ENCODE measurements at regions not wholly inside any gene's neighbourhood (a gene's known extent, or its start where the extent isn't known, plus 50 kb on each side); places are given as distances from the start of the nearest gene placed in this dataset.

DNA sequence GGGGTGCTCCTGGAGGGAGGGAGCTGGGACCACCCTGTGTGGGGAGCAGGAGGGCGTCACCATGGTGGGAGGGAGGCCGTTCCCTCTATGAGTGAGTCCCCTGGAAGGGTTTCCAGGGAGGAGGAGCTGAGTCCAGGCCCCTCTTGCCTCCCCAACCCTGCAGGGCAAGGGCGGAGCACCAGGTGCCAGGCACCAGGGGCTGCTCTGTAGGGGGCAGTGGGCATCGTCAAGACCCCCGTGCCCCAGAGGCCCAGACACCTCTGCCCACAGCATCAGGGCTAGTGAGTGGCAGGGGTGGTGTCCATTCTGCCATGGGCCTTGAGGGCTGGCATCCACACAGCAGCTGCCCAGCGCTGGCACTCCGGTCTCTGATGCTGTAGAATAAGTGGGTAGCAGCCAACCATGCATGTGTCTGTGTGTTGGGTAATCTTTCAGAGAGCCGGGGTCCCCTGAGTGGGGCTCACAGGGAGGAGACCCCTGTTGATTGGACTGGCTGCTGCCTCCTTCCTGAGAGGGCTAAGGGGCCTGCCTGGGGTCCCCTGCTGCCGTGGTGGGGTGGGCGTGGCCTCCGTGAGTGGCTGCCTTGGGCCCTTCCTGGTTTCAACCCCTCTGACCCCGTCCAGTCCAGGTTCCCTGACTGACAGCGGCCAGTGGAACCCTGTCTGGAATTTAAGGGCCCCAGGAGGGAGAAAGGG is 72.7 kb upstream of the RNU6ATAC start:
- Histone ChIP-seq H3K9me2 (replicated peaks; ENCODE audit: control insufficient read depth, low read length) (no peaks in the 10 kb centered on the region), H4K20me1 (ENCODE audit: control insufficient read depth, insufficient read depth, low read depth, low read length) (no peaks in the 10 kb centered on the region), H3K4me1 (ENCODE audit: control insufficient read depth, low read length) (no peaks in the 10 kb centered on the region), H3F3A (ENCODE audit: control insufficient read depth, insufficient read depth) (no peaks in the 10 kb centered on the region), H3K4me2 (ENCODE audit: low read length) (no peak overlapping the region), H3K36me3 (ENCODE audit: control insufficient read depth, low read length) (no peaks in the 10 kb centered on the region), H3K4me3 (ENCODE audit: low read length) (no peak overlapping the region), H3K27me3 (ENCODE audit: control insufficient read depth, low read length) (no peaks in the 10 kb centered on the region), H3K79me2 (ENCODE audit: control insufficient read depth, low read length) (no peaks in the 10 kb centered on the region), H3K27ac (ENCODE audit: low read depth, low read length) (no peak overlapping the region), H3K9me3 (ENCODE audit: control insufficient read depth, insufficient read depth, low read length) (no peaks in the 10 kb centered on the region)
- TF ChIP-seq, protein P1, sequence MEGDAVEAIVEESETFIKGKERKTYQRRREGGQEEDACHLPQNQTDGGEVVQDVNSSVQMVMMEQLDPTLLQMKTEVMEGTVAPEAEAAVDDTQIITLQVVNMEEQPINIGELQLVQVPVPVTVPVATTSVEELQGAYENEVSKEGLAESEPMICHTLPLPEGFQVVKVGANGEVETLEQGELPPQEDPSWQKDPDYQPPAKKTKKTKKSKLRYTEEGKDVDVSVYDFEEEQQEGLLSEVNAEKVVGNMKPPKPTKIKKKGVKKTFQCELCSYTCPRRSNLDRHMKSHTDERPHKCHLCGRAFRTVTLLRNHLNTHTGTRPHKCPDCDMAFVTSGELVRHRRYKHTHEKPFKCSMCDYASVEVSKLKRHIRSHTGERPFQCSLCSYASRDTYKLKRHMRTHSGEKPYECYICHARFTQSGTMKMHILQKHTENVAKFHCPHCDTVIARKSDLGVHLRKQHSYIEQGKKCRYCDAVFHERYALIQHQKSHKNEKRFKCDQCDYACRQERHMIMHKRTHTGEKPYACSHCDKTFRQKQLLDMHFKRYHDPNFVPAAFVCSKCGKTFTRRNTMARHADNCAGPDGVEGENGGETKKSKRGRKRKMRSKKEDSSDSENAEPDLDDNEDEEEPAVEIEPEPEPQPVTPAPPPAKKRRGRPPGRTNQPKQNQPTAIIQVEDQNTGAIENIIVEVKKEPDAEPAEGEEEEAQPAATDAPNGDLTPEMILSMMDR (IDR thresholded peaks at IDR 0.05; ENCODE audit: low read depth, low read length, poor library complexity, severe bottlenecking): no peak
- TF ChIP-seq EZH2phosphoT487 (IDR thresholded peaks at IDR 0.05; ENCODE audit: borderline replicate concordance, low read length): no peak

DNA sequence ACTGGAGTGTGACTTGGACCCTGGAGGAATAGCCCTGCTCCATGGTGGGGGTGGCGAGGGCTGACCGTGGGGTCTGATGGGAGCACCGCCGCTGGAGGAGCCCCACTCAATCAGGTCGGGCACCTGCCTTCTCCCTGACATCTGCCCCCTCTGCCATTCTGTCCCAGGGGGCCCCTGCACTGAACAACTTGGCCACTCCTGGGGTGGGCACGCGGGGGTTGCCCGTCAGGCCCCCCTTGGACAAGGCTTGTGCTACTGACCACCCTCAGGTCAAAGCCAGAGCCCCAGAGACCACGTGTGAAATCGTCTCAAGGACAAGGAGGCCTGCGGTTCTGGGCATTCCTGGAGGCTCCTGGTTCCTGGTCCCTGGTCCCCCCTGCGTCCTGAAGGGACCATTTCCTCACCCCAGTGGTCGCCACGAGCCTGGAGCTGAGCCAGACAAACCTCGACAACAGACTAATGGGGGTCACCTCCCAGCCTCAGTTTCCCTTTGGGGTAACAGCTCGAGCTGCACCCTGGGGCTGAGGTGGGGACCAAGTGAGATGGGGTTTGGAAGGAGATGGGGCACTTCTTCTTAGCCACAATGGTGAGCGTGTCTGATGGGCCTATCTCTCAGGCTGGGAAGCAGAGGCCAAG is 73.4 kb upstream of the RNU6ATAC start:
- no peak overlapping the region for H3K27ac ChIP-seq (ENCODE audit: low read depth, low read length)
- H3K4me1 ChIP-seq (ENCODE audit: control insufficient read depth, low read length): no peaks in the 10 kb centered on the region
- H3F3A ChIP-seq (ENCODE audit: control insufficient read depth, insufficient read depth): no peaks in the 10 kb centered on the region
- H3K27me3 ChIP-seq (ENCODE audit: control insufficient read depth, low read length): no peaks in the 10 kb centered on the region
- no peaks in the 10 kb centered on the region for H3K9me2 ChIP-seq (replicated peaks; ENCODE audit: control insufficient read depth, low read length)
- H3K9me3 ChIP-seq (ENCODE audit: control insufficient read depth, insufficient read depth, low read length): no peaks in the 10 kb centered on the region
- no peak overlapping the region for H3K4me3 ChIP-seq (ENCODE audit: low read length)
- TF ChIP-seq, protein P1 (IDR thresholded peaks at IDR 0.05; ENCODE audit: low read depth, low read length, poor library complexity, severe bottlenecking): no peak
- TF ChIP-seq EZH2phosphoT487 (IDR thresholded peaks at IDR 0.05; ENCODE audit: borderline replicate concordance, low read length): no peak
- H3K36me3 ChIP-seq (ENCODE audit: control insufficient read depth, low read length): no peaks in the 10 kb centered on the region
- no peaks in the 10 kb centered on the region for H4K20me1 ChIP-seq (ENCODE audit: control insufficient read depth, insufficient read depth, low read depth, low read length)
- H3K4me2 ChIP-seq (ENCODE audit: low read length): no peak overlapping the region
- no peaks in the 10 kb centered on the region for H3K79me2 ChIP-seq (ENCODE audit: control insufficient read depth, low read length)

DNA sequence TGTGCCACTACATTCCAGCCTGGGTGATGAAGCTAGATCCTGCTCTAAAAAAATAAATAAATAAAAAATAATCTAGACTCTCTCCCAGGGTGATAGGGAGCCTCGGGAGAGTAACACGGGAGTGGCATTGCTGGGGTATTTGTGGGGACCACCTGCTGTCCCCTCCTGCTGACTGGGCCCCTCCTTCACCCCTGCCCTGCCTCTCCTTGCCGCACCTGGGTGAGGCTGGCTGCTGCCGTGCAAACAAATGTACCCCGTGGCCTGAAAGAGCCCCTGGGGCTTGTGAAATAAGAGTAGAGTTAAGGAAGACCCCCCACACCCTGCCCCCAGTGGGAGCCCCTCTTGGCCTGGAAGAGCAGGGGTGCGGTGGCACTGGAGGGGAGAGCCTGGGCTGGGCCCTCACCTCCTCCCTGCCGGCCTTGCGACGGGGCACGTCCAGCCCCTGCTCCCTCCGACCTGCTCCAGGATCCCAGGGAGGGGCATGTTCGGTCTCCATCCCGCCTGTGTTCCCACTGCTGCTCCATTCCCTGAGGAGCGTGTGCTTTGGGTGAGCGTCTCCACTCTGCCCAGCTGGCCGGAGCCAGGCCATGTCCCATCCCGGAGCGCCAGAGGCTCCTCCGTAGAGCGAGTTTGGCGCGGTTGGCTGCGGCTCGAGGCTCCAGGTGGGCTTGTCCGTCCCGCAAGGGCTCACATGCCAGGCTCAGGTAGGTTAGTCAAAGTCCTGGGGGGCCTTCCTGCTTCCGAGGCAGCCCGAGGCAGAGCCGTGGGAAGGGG is 75.0 kb upstream of the RNU6ATAC start:
- Histone ChIP-seq H3K4me2 (ENCODE audit: low read length) (no peak overlapping the region), H3K79me2 (ENCODE audit: control insufficient read depth, low read length) (no peaks in the 10 kb centered on the region), H3K4me3 (ENCODE audit: low read length) (no peak overlapping the region), H3K4me1 (ENCODE audit: control insufficient read depth, low read length) (peaks cover 9% of the 10 kb centered on the region), H3K9me2 (replicated peaks; ENCODE audit: control insufficient read depth, low read length) (no peaks in the 10 kb centered on the region), H3K36me3 (ENCODE audit: control insufficient read depth, low read length) (no peaks in the 10 kb centered on the region), H3K27me3 (ENCODE audit: control insufficient read depth, low read length) (peaks cover 6% of the 10 kb centered on the region), H4K20me1 (ENCODE audit: control insufficient read depth, insufficient read depth, low read depth, low read length) (no peaks in the 10 kb centered on the region), H3K9me3 (ENCODE audit: control insufficient read depth, insufficient read depth, low read length) (no peaks in the 10 kb centered on the region), H3F3A (ENCODE audit: control insufficient read depth, insufficient read depth) (no peaks in the 10 kb centered on the region), H3K27ac (ENCODE audit: low read depth, low read length) (no peak overlapping the region)
- TF ChIP-seq EZH2phosphoT487 (IDR thresholded peaks at IDR 0.05; ENCODE audit: borderline replicate concordance, low read length): no peak
- TF ChIP-seq, protein P1 (IDR thresholded peaks at IDR 0.05; ENCODE audit: low read depth, low read length, poor library complexity, severe bottlenecking): no peak

Data from DOHH2 (cell line).